ENCODE measurements at regions not wholly inside any gene's neighbourhood (a gene's known extent, or its start where the extent isn't known, plus 50 kb on each side); places are given as distances from the start of the nearest gene placed in this dataset.
"Not testable (repeated sequence)": the region's sequence is repeated elsewhere in the genome, so short reads cannot be mapped to it uniquely, and the experiment has no call there.

GRCh38 chr17:51428668-51429495, 168.5 kb downstream of the UTP18 start:
- DNase-seq = no peak
- intact Hi-C loops (cut with DNase I) = no loop called here
- ATAC-seq (ENCODE audit: poor library complexity) = no peak

- intact Hi-C loops (cut with DNase I); ATAC-seq (ENCODE audit: poor library complexity); DNase-seq: not testable (repeated sequence)
Measured at GRCh38 chr17:51429938-51430337, 169.6 kb downstream of the UTP18 start.

GRCh38 chr17:51430591-51430990, 170.2 kb downstream of the UTP18 start:
- DNase-seq = no peak
- intact Hi-C loops (cut with DNase I) = no loop called here
- ATAC-seq (ENCODE audit: poor library complexity) = no peak

DNA sequence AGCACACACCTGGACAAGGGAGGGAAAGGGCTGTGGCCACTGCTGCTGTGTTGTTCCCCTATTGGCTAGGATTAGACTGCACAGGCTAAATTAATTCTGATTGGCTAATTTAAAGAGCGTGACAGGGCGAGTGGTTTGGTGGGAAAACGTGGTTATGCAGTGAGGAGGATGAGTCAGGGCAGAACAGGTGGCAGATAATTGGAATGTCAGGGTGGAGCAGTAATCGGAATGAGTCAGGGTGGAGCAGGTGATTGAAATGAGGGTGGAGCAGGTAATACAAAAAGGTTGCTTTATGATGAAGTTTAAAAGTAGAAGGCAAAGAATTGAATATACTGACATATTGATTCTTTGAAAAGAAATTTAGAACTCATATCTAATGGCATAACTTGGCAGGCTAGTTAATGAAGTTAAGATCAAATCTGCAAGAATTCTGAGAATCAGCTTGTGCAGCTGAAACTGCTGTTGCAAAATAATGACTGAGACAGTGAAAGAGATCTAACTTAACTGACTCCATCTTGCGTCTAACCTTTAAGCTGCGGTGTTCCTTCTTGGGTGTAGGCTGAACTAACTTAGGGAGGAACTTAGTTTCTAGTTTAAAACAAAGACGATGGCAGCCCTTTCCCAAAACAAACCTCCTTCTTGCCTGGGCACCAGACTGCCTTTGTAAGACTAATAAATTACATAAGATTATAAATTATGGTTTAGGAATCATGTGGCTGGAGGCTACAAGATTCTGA, 174.3 kb downstream of the UTP18 start:
- no peak for DNase-seq
- intact Hi-C loops (cut with DNase I) = no loop called here
- ATAC-seq (ENCODE audit: poor library complexity) = no peak

- ATAC-seq (ENCODE audit: poor library complexity) = no peak
- no peak for DNase-seq
- intact Hi-C loops (cut with DNase I) = no loop called here
Measured at GRCh38 chr17:51435171-51435552, 174.8 kb downstream of the UTP18 start.

- DNase-seq (peak; percentile 52), ATAC-seq (ENCODE audit: poor library complexity) (peak; percentile 56)
- intact Hi-C loops (cut with DNase I) = no loop called here
Measured at GRCh38 chr17:51435641-51436091, 175.3 kb downstream of the UTP18 start.

- DNase-seq (no peak), ATAC-seq (ENCODE audit: poor library complexity) (peak; percentile 56)
- intact Hi-C loops (cut with DNase I) = no loop called here
Measured at GRCh38 chr17:51439395-51440229, 179.3 kb downstream of the UTP18 start.

DNA sequence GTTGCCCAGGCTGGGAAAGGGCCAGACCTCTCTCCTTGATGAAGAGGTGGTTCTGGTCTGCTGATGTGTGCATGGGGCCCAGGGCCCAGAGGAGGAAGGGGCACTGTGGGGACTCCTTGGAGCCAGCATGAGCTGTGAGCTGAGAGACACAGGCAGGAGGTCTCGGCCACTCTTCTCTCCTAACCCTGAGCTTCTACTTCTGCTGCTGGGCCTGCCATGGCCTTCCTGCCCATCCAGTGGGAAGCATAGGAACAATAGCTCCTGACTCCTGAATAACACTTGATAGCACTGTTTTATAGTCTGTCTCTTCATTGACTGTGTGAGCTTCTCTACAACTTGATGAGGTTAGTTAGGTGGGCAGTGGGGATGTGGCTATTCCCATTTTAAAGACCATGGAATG, 181.1 kb downstream of the UTP18 start:
- ATAC-seq (ENCODE audit: poor library complexity) (no peak), DNase-seq (no peak)
- intact Hi-C loops (cut with DNase I) = no loop called here

DNA sequence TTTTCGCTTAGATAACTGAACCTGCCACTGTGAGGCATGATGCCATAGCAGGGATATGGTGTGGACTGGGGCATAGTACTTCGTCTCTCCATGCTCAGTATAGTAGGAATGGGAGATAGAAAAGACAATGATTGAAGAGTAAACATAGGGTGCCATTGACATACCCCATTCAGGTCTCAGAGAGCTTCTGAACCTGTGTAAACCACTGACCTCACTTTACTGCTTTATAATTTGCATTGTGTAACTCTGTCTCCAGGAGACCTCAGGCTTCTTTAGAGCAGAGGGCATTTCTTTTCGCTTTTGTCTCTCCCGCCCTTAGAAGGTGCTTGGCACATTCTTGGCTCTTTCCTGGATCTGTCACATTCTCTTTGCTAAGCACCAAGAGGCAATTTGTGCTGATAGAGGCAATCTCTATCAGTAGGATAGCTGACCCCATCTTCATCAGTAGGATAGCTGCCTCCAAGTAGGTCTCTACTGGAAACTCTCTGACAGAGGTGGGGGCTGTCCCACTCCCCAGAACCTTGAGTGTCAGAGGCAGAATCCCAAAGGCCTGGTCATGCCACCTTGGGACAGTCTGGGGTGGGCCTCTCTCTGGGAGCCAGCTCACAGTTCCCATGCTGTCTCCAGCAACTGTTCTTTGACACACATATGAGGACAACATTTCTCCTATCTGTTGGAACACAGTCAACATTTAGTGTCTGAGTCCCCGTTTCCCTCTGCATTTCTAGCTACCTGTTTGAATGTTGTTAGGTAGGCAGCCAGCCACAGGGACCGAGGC, 181.9 kb downstream of the UTP18 start:
- ATAC-seq (ENCODE audit: poor library complexity) = no peak
- DNase-seq = no peak
- intact Hi-C loops (cut with DNase I) = no loop called here

DNA sequence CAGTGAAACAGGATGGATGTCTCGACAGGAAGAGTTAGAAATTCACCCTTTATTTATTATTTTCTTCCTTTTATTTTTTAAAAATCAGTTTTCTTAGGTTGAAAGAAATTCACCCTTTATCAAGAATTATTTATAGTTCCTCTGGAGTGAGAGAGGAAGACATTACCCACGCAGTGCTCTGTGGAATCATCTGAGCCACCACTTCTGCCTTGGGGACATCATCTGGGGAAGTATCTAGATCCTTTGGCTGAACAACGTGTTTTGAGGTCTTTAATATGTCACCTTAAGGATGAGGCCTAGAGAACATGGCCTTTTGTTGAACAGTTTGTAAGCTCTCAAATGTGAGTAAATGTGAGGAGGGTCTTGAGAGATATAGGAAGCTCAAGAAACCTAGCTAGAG, 183.3 kb downstream of the UTP18 start:
- no peak for DNase-seq
- no peak for ATAC-seq (ENCODE audit: poor library complexity)
- intact Hi-C loops (cut with DNase I) = no loop called here

GRCh38 chr17:51445946-51446345, 185.6 kb downstream of the UTP18 start:
- intact Hi-C loops (cut with DNase I) = no loop called here
- ATAC-seq (ENCODE audit: poor library complexity) (no peak), DNase-seq (no peak)

DNA sequence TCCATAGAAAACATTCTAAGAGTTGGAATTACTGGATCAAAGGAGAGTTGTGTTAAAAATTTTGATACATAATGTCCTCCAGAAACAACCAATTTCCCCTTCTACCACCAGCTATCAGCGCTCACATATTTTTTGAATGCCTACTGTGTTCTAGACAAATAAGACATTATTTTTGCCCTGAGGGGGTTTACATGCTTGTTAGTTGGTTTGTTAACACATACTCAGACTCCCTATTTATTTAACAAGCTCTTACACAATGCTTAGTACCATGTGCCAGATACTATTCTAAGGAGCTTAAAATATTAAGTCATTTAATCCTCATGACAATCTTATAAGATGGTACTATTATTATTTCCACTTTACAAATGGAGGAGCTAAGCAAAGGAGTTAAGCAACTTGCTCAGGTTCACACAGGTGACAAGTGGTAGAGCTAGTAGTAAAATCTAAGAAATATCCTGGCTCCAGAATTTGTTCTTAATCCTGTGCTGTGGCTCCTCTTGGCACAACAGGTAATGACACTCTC, 194.2 kb downstream of the UTP18 start:
- intact Hi-C loops (cut with DNase I) = no loop called here
- ATAC-seq (ENCODE audit: poor library complexity) = no peak

GRCh38 chr17:51455211-51455610, 194.9 kb downstream of the UTP18 start:
- DNase-seq = no peak
- intact Hi-C loops (cut with DNase I) = no loop called here
- ATAC-seq (ENCODE audit: poor library complexity) = no peak

More for the DNA sequence above, 194.2 kb downstream of the UTP18 start:
- no peak for DNase-seq

- no peak for DNase-seq
- no peak for ATAC-seq (ENCODE audit: poor library complexity)
- intact Hi-C loops (cut with DNase I) = no loop called here
Measured at GRCh38 chr17:51455931-51456330, 195.6 kb downstream of the UTP18 start.

DNA sequence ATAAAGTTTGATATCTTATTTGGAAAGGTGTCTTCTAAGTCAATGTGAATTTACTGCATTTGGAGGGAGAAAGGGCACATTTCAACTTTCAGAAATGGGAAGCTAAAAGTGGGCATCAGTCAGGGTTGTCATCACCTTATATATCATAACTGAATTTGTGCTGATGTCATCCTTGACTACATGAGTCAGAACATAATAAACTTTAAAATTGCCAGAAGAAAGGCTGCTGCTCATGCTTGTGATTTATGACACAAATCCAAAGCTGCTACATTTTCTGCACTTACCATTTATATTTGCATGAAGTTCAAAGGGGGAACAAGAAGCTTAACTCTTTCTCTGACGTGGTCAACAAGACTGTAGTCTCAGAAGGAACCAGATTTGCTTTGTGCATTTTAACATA, 196.6 kb downstream of the UTP18 start:
- intact Hi-C loops (cut with DNase I) = no loop called here
- DNase-seq (no peak), ATAC-seq (ENCODE audit: poor library complexity) (no peak)

DNA sequence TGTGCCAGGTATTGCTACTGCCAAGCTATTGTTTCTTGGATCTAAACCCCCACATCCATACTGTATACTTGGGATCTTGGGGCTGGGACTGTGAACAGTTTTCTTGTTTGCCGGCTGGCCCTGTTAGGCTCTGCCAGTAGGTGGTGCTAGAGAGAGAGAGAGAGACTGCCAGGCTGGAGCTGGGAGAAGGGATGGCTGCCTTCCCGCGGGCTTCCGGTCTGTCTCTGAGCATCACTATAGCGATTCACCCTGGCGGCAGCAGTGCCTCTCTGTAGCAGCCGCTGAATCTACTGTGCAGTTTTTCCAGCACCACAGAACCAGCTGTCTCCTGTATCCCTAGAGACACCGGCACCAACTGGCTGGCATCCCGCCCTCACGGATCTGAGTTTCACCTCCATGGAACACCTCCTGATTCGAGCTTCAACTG, 201.2 kb downstream of the UTP18 start:
- intact Hi-C loops (cut with DNase I) = no loop called here
- DNase-seq = peak; percentile 64
- no peak for ATAC-seq (ENCODE audit: poor library complexity)

DNA sequence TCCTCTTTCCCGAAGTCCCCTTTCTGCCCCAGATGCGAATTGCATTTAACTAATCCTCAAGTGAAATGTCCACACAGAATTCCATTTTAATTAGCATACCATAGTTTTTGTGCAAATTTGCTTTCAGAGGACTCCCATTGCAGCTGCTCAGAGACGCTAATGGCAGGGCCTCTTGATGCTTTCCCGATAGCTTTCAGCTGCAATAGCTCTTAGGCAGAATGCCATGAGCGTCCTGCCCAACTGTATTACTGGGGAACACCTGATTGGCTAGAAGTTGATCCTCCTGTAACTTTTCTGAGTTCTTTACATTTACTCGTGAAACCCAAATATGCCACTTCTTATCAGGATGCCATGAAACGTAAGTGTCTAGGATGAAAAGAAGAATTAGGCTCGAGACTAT, 203.0 kb downstream of the UTP18 start:
- no peak for ATAC-seq (ENCODE audit: poor library complexity)
- no peak for DNase-seq
- intact Hi-C loops (cut with DNase I) = no loop called here

- DNase-seq = no peak
- no peak for ATAC-seq (ENCODE audit: poor library complexity)
- intact Hi-C loops (cut with DNase I) = no loop called here
Measured at GRCh38 chr17:51467336-51467735, 207.0 kb downstream of the UTP18 start.
